H1 (cell line): ENCODE measurements at regions not wholly inside any gene's neighbourhood (a gene's known extent, or its start where the extent isn't known, plus 50 kb on each side); places are given as distances from the start of the nearest gene placed in this dataset.

Experiments used
- CTCF ChIA-PET: fragments of 300-600 bp; sonication (Branson Sonifier 250); formaldehyde crosslinking; loops from one replicate; lab custom pipeline; 2021; ENCODE audit not compliant: partially characterized antibody; lab: Charles Lee
- POLR2A ChIA-PET: fragments of 300-600 bp; sonication (Branson Sonifier 250); formaldehyde crosslinking; loops from one replicate; lab custom pipeline; 2021; ENCODE audit warnings: inconsistent platforms; ENCODE audit not compliant: partially characterized antibody; lab: Charles Lee
- DNase-seq, 2 experiments: peaks; one replicate each; pipeline versions ENCODE4 v3.0.0 to v3.0.0-alpha.2; 2010 to 2022; ENCODE audit warnings: low spot score in 2 of 2, low read depth in 1 of 2, mixed read lengths in 1 of 2
- FAIRE-seq: peaks from 2 replicates; lab custom pipeline; 2011; peaks lifted over from hg19 to GRCh38; lab: Jason Lieb, UNC
- H2AFZ ChIP-seq: 2 replicates; pipeline ENCODE4 v1.8.1; 2012; ENCODE audit warnings: low read length, inconsistent platforms
- H2AK5ac ChIP-seq: 2 replicates; pipeline ENCODE4 v1.6.1; 2013; ENCODE audit warnings: low read depth, low read length
- H2BK120ac ChIP-seq: replicated peaks from 2 replicates; pipeline ENCODE3; 2013; ENCODE audit warnings: low read depth, low read length, inconsistent platforms
- H2BK12ac ChIP-seq: 2 replicates; pipeline ENCODE4 v1.6.1; 2013; ENCODE audit warnings: low read depth, low read length
- H2BK15ac ChIP-seq: 2 replicates; pipeline ENCODE4 v1.6.1; 2013; ENCODE audit warnings: low read length
- H2BK20ac ChIP-seq: 2 replicates; pipeline ENCODE4 v1.6.1; 2013; ENCODE audit warnings: low read length
- H2BK5ac ChIP-seq: 2 replicates; pipeline ENCODE4 v1.6.1; 2013; ENCODE audit warnings: low read depth, low read length
- H3K14ac ChIP-seq: 2 replicates; pipeline ENCODE4 v1.6.1; 2013; ENCODE audit warnings: inconsistent platforms; ENCODE audit not compliant: insufficient read length
- H3K18ac ChIP-seq: 2 replicates; pipeline ENCODE4 v1.6.1; 2013; ENCODE audit warnings: low read length; ENCODE audit errors: extremely low read depth
- H3K23ac ChIP-seq: 2 replicates; pipeline ENCODE4 v1.6.1; 2013; ENCODE audit warnings: inconsistent platforms; ENCODE audit not compliant: insufficient read length
- H3K23me2 ChIP-seq: 2 replicates; pipeline ENCODE4 v1.6.1; 2013; ENCODE audit warnings: low read depth, low read length
- H3K27ac ChIP-seq: 2 replicates; pipeline ENCODE4 v1.6.1; 2011; ENCODE audit warnings: low read depth, low read length, inconsistent platforms
- H3K27me3 ChIP-seq, 4 experiments: replicated peaks in 1 of 4; 1 replicate in 1 of 4; 2 replicates in 3 of 4; pipeline versions ENCODE4 v1.6.1 to v1.8.1; 2011 to 2013; ENCODE audit warnings: low read length in 3 of 4, mild to moderate bottlenecking in 3 of 4, inconsistent platforms in 2 of 4, mixed read lengths in 2 of 4, moderate library complexity in 1 of 4; ENCODE audit not compliant: control insufficient read depth in 3 of 4, insufficient read depth in 3 of 4; ENCODE audit errors: extremely low read depth in 1 of 4
- H3K36me3 ChIP-seq, 4 experiments: 2 replicates each; pipeline versions ENCODE4 v1.6.1 to v1.8.1; 2011 to 2013; ENCODE audit warnings: mild to moderate bottlenecking in 4 of 4, low read length in 3 of 4, moderate library complexity in 2 of 4, control low read depth in 1 of 4, inconsistent platforms in 1 of 4; ENCODE audit not compliant: insufficient read depth in 4 of 4, control insufficient read depth in 2 of 4
- H3K4ac ChIP-seq: replicated peaks from 2 replicates; pipeline ENCODE3; 2013; ENCODE audit warnings: low read length, low read depth, mixed read lengths, inconsistent platforms; ENCODE audit not compliant: insufficient read length
- H3K4me1 ChIP-seq, 4 experiments: replicated peaks in 1 of 4; 1 replicate in 1 of 4; 2 replicates in 3 of 4; pipeline versions ENCODE4 v1.6.1 to v1.8.1; 2011 to 2013; ENCODE audit warnings: low read length in 3 of 4, inconsistent platforms in 2 of 4, mixed read lengths in 1 of 4; ENCODE audit not compliant: insufficient read depth in 4 of 4, control insufficient read depth in 3 of 4
- H3K4me2 ChIP-seq, 2 experiments: 2 replicates each; pipeline versions ENCODE4 v1.6.1 to v1.8.1; 2011 to 2013; ENCODE audit warnings: low read depth in 2 of 2, low read length in 2 of 2, control low read depth in 1 of 2, inconsistent platforms in 1 of 2, mild to moderate bottlenecking in 1 of 2; ENCODE audit not compliant: insufficient read depth in 1 of 2
- H3K4me3 ChIP-seq, 4 experiments: fragments of 200-600, 300-600 bp in 1 of 4; sonication (generic), shearing (Covaris generic), sonication (Bioruptor Twin) in 1 of 4; 2 replicates each; pipeline versions ENCODE4 v1.5.1 to v1.8.1; 2011 to 2016; ENCODE audit warnings: low read length in 4 of 4, low read depth in 3 of 4, control low read depth in 2 of 4, inconsistent platforms in 2 of 4, mild to moderate bottlenecking in 2 of 4, mixed read lengths in 1 of 4, moderate library complexity in 1 of 4; ENCODE audit not compliant: insufficient read depth in 2 of 4; ENCODE audit errors: extremely low read depth in 1 of 4
- H3K56ac ChIP-seq: replicated peaks from 2 replicates; pipeline ENCODE3; 2013; ENCODE audit warnings: low read depth, mild to moderate bottlenecking, mixed read lengths, low read length, inconsistent platforms; ENCODE audit not compliant: insufficient read length
- H3K79me1 ChIP-seq: 2 replicates; pipeline ENCODE4 v1.6.1; 2013; ENCODE audit warnings: low read depth, low read length, control low read depth
- H3K79me2 ChIP-seq, 2 experiments: 2 replicates each; pipeline versions ENCODE4 v1.6.1 to v1.8.1; 2012 to 2013; ENCODE audit warnings: low read length in 2 of 2, mild to moderate bottlenecking in 2 of 2, inconsistent platforms in 1 of 2; ENCODE audit not compliant: insufficient read depth in 2 of 2, control insufficient read depth in 1 of 2
- H3K9ac ChIP-seq, 4 experiments: replicated peaks in 1 of 4; 1 replicate in 1 of 4; 2 replicates in 3 of 4; pipeline versions ENCODE4 v1.6.1 to v1.8.1; 2011 to 2013; ENCODE audit warnings: low read depth in 3 of 4, low read length in 3 of 4, control low read depth in 2 of 4, mild to moderate bottlenecking in 2 of 4, moderate library complexity in 2 of 4, inconsistent platforms in 1 of 4; ENCODE audit errors: extremely low read depth in 1 of 4
- H3K9me3 ChIP-seq, 2 experiments: 2 replicates each; pipeline versions ENCODE4 v1.6.1 to v1.8.1; 2012 to 2013; ENCODE audit warnings: mild to moderate bottlenecking in 2 of 2, moderate library complexity in 2 of 2, control low read depth in 1 of 2, inconsistent platforms in 1 of 2, low read depth in 1 of 2, low read length in 1 of 2, mixed read lengths in 1 of 2; ENCODE audit not compliant: insufficient read depth in 2 of 2
- H4K20me1 ChIP-seq, 2 experiments: replicated peaks in 1 of 2; 2 replicates each; pipeline versions ENCODE3 to v1.8.1; 2011 to 2013; ENCODE audit warnings: inconsistent platforms in 2 of 2, low read length in 2 of 2, mild to moderate bottlenecking in 1 of 2; ENCODE audit not compliant: insufficient read depth in 2 of 2, control insufficient read depth in 1 of 2
- H4K5ac ChIP-seq: 2 replicates; pipeline ENCODE4 v1.6.1; 2013; ENCODE audit warnings: low read length, low read depth, mixed read lengths, inconsistent platforms; ENCODE audit not compliant: insufficient read length
- H4K8ac ChIP-seq: 2 replicates; pipeline ENCODE4 v1.8.0; 2013; ENCODE audit warnings: mild to moderate bottlenecking, moderate library complexity, low read length, inconsistent platforms; ENCODE audit not compliant: insufficient read depth; ENCODE audit errors: extremely low read depth
- H4K91ac ChIP-seq: replicated peaks from 2 replicates; pipeline ENCODE3; 2013; ENCODE audit warnings: low read length, mixed read lengths, inconsistent platforms; ENCODE audit not compliant: insufficient read length
- BACH1 ChIP-seq: IDR thresholded peaks from 2 replicates; pipeline ENCODE4 v1.6.1; 2012; ENCODE audit warnings: low read length, improper control_type of control experiment
- CHD1 ChIP-seq: IDR thresholded peaks from 2 replicates; pipeline ENCODE4 v1.6.1; 2012; ENCODE audit warnings: low read depth, low read length, improper control_type of control experiment
- HDAC2 ChIP-seq, 2 experiments: fragments of 300-600 bp in 1 of 2; sonication (generic) in 1 of 2; IDR thresholded peaks; 2 replicates each; pipeline ENCODE4 v1.6.1; 2011 to 2012; ENCODE audit warnings: low read depth in 2 of 2, low read length in 2 of 2, mild to moderate bottlenecking in 2 of 2, moderate library complexity in 2 of 2, borderline replicate concordance in 1 of 2, inconsistent platforms in 1 of 2
- JUN ChIP-seq: IDR thresholded peaks from 2 replicates; pipeline ENCODE4 v1.6.1; 2011; ENCODE audit warnings: low read depth, mild to moderate bottlenecking, improper control_type of control experiment, low read length
- POLR2AphosphoS5 ChIP-seq: IDR thresholded peaks from 2 replicates; pipeline ENCODE4 v1.6.1; 2011; ENCODE audit warnings: low read depth, low read length
- SIN3A ChIP-seq, 2 experiments: IDR thresholded peaks in 1 of 2; conservative IDR thresholded peaks in 1 of 2; 2 replicates each; pipeline ENCODE4 v1.6.1; 2011 to 2012; ENCODE audit warnings: low read length in 2 of 2, improper control_type of control experiment in 1 of 2, low read depth in 1 of 2, mild to moderate bottlenecking in 1 of 2
- WGBS, 2 experiments: shearing (Covaris generic) in 1 of 2; methylation state at CpG; one replicate each; pipeline versions ENCODE4 v1.1.6 to v1.1.7; 2013 to 2015; ENCODE audit warnings: low lambda C conversion rate in 2 of 2, mixed read lengths in 2 of 2, inconsistent platforms in 1 of 2, low coverage in 1 of 2, missing lambda C conversion rate in 1 of 2; ENCODE audit not compliant: insufficient replicate concordance in 2 of 2, insufficient coverage in 1 of 2, insufficient read length in 1 of 2; ENCODE audit errors: extremely low coverage in 1 of 2, missing lambda C conversion rate in 1 of 2; 5-methylcytosine and 5-hydroxymethylcytosine counted together

DNA sequence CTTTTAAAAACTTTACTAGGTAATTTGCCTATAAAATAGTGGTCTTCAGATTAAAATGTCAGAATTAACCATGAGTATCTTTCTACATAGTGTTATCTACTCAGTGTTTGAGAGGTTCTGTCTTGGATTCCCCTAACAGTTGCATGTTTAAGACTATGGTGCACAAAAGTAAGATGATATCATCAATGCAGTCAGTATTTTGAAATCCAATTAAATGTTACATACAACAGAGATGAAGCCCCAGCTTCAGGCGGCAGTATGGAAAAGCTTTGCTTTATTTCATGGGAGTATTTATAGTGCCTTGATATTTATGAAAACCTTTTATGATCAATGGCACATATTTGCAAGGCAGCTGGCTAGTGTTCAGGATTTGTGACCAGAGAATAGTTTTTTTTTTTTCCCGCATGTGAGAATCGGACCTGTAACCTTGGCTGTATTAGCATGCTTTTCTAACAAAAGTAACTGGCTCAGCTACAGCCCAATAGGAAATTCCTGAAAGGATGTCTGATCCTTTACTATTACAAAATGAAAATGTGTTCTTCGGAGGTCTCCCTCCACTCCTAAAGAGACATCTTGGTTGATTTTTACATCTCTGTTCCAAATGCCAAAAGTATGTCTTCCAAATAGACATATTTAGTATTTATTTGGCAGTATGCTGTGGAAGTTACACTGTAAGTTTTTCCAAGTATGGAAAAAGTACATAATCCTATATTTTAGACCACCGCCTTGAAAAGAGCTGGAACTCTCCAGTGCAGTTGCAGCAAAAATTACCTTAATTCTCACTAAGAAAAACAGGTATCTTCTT is 319.3 kb upstream of the UBE2E3 start:
- ChIA-PET POLR2A (no interaction called here), CTCF (no interaction called here)
- Histone ChIP-seq H3K9me3 (no peaks in the 10 kb centered on the region), H3K23me2 (no peaks in the 10 kb centered on the region), H2BK5ac (no peak overlapping the region), H3K23ac (no peak overlapping the region), H3K4me1 (no peaks in the 10 kb centered on the region; a peak in 1 of 7 replicates), H2BK20ac (no peak overlapping the region), H3K79me1 (no peaks in the 10 kb centered on the region), H3K4ac (no peak overlapping the region), H3K79me2 (no peaks in the 10 kb centered on the region), H3K27ac (no peak overlapping the region), H3K14ac (no peak overlapping the region), H3K4me2 (no peak overlapping the region), H3K36me3 (no peaks in the 10 kb centered on the region), H2AFZ (no peak overlapping the region), H3K18ac (no peak overlapping the region), H2BK15ac (no peak overlapping the region)
- DNase-seq, result no peak
- WGBS, 2 experiments, result 93% methylated on average over 5 of the region's 5 CpGs; no CpG with 5 or more reads in 1 of the 2 experiments
- no peak for TF ChIP-seq CHD1
- no peak for TF ChIP-seq JUN
- no peak for TF ChIP-seq SIN3A (conservative IDR thresholded peaks at IDR 0.05 in 1 of 2, IDR thresholded peaks at IDR 0.05 in 1 of 2; ENCODE audit: low read depth in 1 of 2, low read length in 2 of 2)
- no peak for TF ChIP-seq HDAC2 (IDR thresholded peaks at IDR 0.05; ENCODE audit: borderline replicate concordance in 1 of 2, low read depth in 2 of 2, low read length in 2 of 2)
- TF ChIP-seq BACH1, result no peak
- no peak for TF ChIP-seq POLR2AphosphoS5
- TF ChIP-seq, all 59 proteins: peak for 0
- Histone ChIP-seq H4K20me1 (no peaks in the 10 kb centered on the region), H2BK120ac (no peak overlapping the region), H3K9ac (no peak overlapping the region), H2AK5ac (no peak overlapping the region), H3K56ac (no peak overlapping the region), H3K27me3 (no peaks in the 10 kb centered on the region), H4K5ac (no peak overlapping the region), H4K91ac (no peak overlapping the region), H2BK12ac (no peak overlapping the region), H4K8ac (no peak overlapping the region), H3K4me3 (no peak overlapping the region)
- FAIRE-seq, result no peak
